Endothelial cell of umbilical vein (primary cell): ENCODE measurements at regions not wholly inside any gene's neighbourhood (a gene's known extent, or its start where the extent isn't known, plus 50 kb on each side); places are given as distances from the start of the nearest gene placed in this dataset.

Experiments used
- BruUV-seq: library from RNA; stranded (reverse); fragments of 400-500 nt; replicated peaks from 2 replicates; lab custom pipeline; 2021; lab: Mats Ljungman, UMichigan
- CTCF ChIA-PET: fragments of 300-600, 350-600 bp; sonication (Branson Sonifier 250); formaldehyde crosslinking; loops from one replicate; lab custom pipeline; 2021; ENCODE audit warnings: antibody characterized with exemption, inconsistent platforms; lab: Charles Lee
- POLR2A ChIA-PET: fragments of 300-600, 350-600 bp; sonication (Branson Sonifier 250); formaldehyde crosslinking; loops from one replicate; lab custom pipeline; 2021; ENCODE audit warnings: antibody characterized with exemption, inconsistent platforms; lab: Charles Lee
- DNase-seq: peaks from one replicate; pipeline ENCODE4 v3.0.0-alpha.2; 2011; ENCODE audit warnings: low read depth, low spot score
- FAIRE-seq: peaks from 2 replicates; lab custom pipeline; 2011; peaks lifted over from hg19 to GRCh38; lab: Jason Lieb, UNC
- H2AFZ ChIP-seq: 2 replicates; pipeline ENCODE4 v1.6.0; 2012; ENCODE audit warnings: low read depth, low read length, control low read depth, inconsistent platforms
- H3K27ac ChIP-seq: 2 replicates; pipeline ENCODE4 v1.5.1; 2011; ENCODE audit warnings: low read depth, mild to moderate bottlenecking, control low read depth, low read length, moderate library complexity; ENCODE audit not compliant: insufficient read depth
- H3K27me3 ChIP-seq, 2 experiments: 2 replicates each; pipeline versions ENCODE4 v1.6.0 to v1.6.1; 2011; ENCODE audit warnings: low read length in 2 of 2, mixed read lengths in 1 of 2; ENCODE audit not compliant: control insufficient read depth in 2 of 2, insufficient read depth in 2 of 2
- H3K36me3 ChIP-seq, 2 experiments: 2 replicates in 1 of 2; 3 replicates in 1 of 2; pipeline ENCODE4 v1.5.1; 2011; ENCODE audit warnings: low read length in 2 of 2, mild to moderate bottlenecking in 1 of 2, moderate library complexity in 1 of 2; ENCODE audit not compliant: control insufficient read depth in 2 of 2, insufficient read depth in 2 of 2; ENCODE audit errors: extremely low read depth in 1 of 2
- H3K4me1 ChIP-seq: 3 replicates; pipeline ENCODE4 v1.5.1; 2011; ENCODE audit warnings: mild to moderate bottlenecking, low read length; ENCODE audit not compliant: control insufficient read depth, insufficient read depth; ENCODE audit errors: extremely low read depth
- H3K4me2 ChIP-seq: 2 replicates; pipeline ENCODE4 v1.6.1; 2011; ENCODE audit warnings: low read length, control low read depth, mixed read lengths; ENCODE audit not compliant: insufficient read depth
- H3K4me3 ChIP-seq, 3 experiments: fragments of 200-600 bp in 1 of 3; sonication (generic), shearing (Covaris generic) in 1 of 3; replicated peaks in 1 of 3; 2 replicates each; pipeline ENCODE4 v1.5.1; 2011 to 2016; ENCODE audit warnings: control low read depth in 3 of 3, low read length in 3 of 3, mild to moderate bottlenecking in 2 of 3, inconsistent platforms in 1 of 3, low read depth in 1 of 3, moderate library complexity in 1 of 3; ENCODE audit not compliant: insufficient read depth in 1 of 3
- H3K79me2 ChIP-seq: 2 replicates; pipeline ENCODE4 v1.6.0; 2012; ENCODE audit warnings: low read length, inconsistent platforms; ENCODE audit not compliant: control insufficient read depth, insufficient read depth
- H3K9ac ChIP-seq: replicated peaks from 2 replicates; pipeline ENCODE3; 2011; ENCODE audit warnings: low read length, control low read depth; ENCODE audit not compliant: insufficient read depth; ENCODE audit errors: extremely low read depth
- H3K9me1 ChIP-seq: replicated peaks from 3 replicates; pipeline ENCODE4 v1.6.0; 2011; ENCODE audit warnings: mild to moderate bottlenecking, low read length; ENCODE audit not compliant: control insufficient read depth, insufficient read depth; ENCODE audit errors: extremely low read depth
- H3K9me3 ChIP-seq: replicated peaks from 2 replicates; pipeline ENCODE4 v1.5.1; 2012; ENCODE audit warnings: low read length, inconsistent platforms; ENCODE audit not compliant: control insufficient read depth, insufficient read depth
- H4K20me1 ChIP-seq: replicated peaks from 2 replicates; pipeline ENCODE3; 2011; ENCODE audit warnings: mild to moderate bottlenecking, low read length; ENCODE audit not compliant: control insufficient read depth, insufficient read depth; ENCODE audit errors: extremely low read depth
- EZH2 ChIP-seq: IDR thresholded peaks from 2 replicates; pipeline ENCODE4 v1.6.1; 2012; ENCODE audit warnings: borderline replicate concordance, low read depth, mild to moderate bottlenecking, moderate library complexity, low read length, inconsistent platforms; ENCODE audit not compliant: severe bottlenecking
- FOS ChIP-seq: IDR thresholded peaks from 2 replicates; pipeline ENCODE4 v1.6.1; 2011; ENCODE audit warnings: mild to moderate bottlenecking, low read length, moderate library complexity, borderline replicate concordance; ENCODE audit not compliant: insufficient read depth
- GATA2 ChIP-seq: IDR thresholded peaks from 2 replicates; pipeline ENCODE4 v1.7.0; 2011; ENCODE audit warnings: low read depth, mild to moderate bottlenecking, moderate library complexity, mixed read lengths, low read length; ENCODE audit not compliant: insufficient read length, insufficient read depth
- JUN ChIP-seq: IDR thresholded peaks from 2 replicates; pipeline ENCODE4 v1.6.1; 2011; ENCODE audit warnings: borderline replicate concordance, low read depth; ENCODE audit not compliant: insufficient read length, insufficient read depth
- MAX ChIP-seq: IDR thresholded peaks from 2 replicates; pipeline ENCODE4 v1.6.1; 2011; ENCODE audit not compliant: insufficient read depth, insufficient read length
- MYC ChIP-seq: IDR thresholded peaks from one replicate; pipeline ENCODE4 v1.6.1; 2011; ENCODE audit warnings: mild to moderate bottlenecking, low read depth, low read length
- POLR2A ChIP-seq: IDR thresholded peaks from 2 replicates; pipeline ENCODE4 v1.6.1; 2012; ENCODE audit warnings: low read depth, mild to moderate bottlenecking, control low read depth, low read length
- POLR2AphosphoS5 ChIP-seq: IDR thresholded peaks from 2 replicates; pipeline ENCODE4 v1.6.1; 2012; ENCODE audit warnings: low read depth, mild to moderate bottlenecking, control low read depth, low read length, moderate library complexity; ENCODE audit not compliant: insufficient read depth
- dilution Hi-C: fragments of 300-500 bp; cut with MboI; formaldehyde crosslinking; loops from one replicate; pipeline ENCODE4 v1.15.0; 2019; ENCODE audit warnings: low sequenced_read_pairs; ENCODE audit not compliant: extremely low pct_ligation_motif_present
- intact Hi-C: fragments of 100-400 bp; cut with micrococcal nuclease; formaldehyde crosslinking; loops from one replicate; pipeline ENCODE4 v1.10.0; 2022
- TF ChIP-seq, protein P1 (sequence below), 2 donors: IDR thresholded peaks; 1 replicate in 1 of 2; 2 replicates in 1 of 2; pipeline ENCODE4 v1.5.1; 2011; ENCODE audit warnings: low read length in 2 of 2, mild to moderate bottlenecking in 2 of 2, moderate library complexity in 2 of 2, control low read depth in 1 of 2, inconsistent platforms in 1 of 2, low read depth in 1 of 2; ENCODE audit not compliant: insufficient read depth in 1 of 2; ENCODE audit errors: extremely low read depth in 1 of 2

DNA sequence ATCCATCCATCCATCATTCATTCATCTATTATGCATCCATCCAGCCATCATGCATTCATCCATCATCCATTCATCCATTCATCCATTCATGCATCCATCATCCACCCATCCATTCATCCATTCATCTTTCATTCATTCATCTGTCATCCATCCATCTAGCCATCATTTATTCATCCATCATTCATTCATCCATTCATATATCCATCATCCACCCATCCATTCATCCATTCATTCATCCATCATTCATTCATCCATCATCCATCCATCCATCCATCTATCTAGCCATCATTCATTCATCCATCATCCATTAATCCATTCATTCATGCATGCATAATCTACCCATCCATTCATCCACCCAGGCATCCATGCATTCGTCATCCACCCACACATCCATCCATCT, 1450.3 kb downstream of the TBC1D22A start:
- Histone ChIP-seq H3K79me2 (no peaks in the 10 kb centered on the region), H3K9me3 (peaks cover 9% of the 10 kb centered on the region), H3K4me2 (no peak overlapping the region), H2AFZ (no peak overlapping the region), H3K27ac (no peak overlapping the region), H3K4me1 (no peaks in the 10 kb centered on the region), H3K27me3 (no peaks in the 10 kb centered on the region), H4K20me1 (no peaks in the 10 kb centered on the region), H3K9me1 (no peaks in the 10 kb centered on the region), H3K9ac (no peak overlapping the region), H3K36me3 (no peaks in the 10 kb centered on the region), H3K4me3 (no peak overlapping the region)
- POLR2A ChIA-PET, result no interaction called here
- CTCF ChIA-PET, result no interaction called here
- no peak for FAIRE-seq
- no peak for DNase-seq
- intact Hi-C loops (no loop called here), dilution Hi-C loops (no loop called here)
- TF ChIP-seq MYC (no peak), FOS (no peak), POLR2AphosphoS5 (no peak)
- TF ChIP-seq, protein P1, sequence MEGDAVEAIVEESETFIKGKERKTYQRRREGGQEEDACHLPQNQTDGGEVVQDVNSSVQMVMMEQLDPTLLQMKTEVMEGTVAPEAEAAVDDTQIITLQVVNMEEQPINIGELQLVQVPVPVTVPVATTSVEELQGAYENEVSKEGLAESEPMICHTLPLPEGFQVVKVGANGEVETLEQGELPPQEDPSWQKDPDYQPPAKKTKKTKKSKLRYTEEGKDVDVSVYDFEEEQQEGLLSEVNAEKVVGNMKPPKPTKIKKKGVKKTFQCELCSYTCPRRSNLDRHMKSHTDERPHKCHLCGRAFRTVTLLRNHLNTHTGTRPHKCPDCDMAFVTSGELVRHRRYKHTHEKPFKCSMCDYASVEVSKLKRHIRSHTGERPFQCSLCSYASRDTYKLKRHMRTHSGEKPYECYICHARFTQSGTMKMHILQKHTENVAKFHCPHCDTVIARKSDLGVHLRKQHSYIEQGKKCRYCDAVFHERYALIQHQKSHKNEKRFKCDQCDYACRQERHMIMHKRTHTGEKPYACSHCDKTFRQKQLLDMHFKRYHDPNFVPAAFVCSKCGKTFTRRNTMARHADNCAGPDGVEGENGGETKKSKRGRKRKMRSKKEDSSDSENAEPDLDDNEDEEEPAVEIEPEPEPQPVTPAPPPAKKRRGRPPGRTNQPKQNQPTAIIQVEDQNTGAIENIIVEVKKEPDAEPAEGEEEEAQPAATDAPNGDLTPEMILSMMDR (IDR thresholded peaks at IDR 0.05; ENCODE audit: extremely low read depth in 1 of 2, insufficient read depth in 1 of 2, low read depth in 1 of 2, low read length in 2 of 2), result no peak
- no TSS peak for BruUV-seq

DNA sequence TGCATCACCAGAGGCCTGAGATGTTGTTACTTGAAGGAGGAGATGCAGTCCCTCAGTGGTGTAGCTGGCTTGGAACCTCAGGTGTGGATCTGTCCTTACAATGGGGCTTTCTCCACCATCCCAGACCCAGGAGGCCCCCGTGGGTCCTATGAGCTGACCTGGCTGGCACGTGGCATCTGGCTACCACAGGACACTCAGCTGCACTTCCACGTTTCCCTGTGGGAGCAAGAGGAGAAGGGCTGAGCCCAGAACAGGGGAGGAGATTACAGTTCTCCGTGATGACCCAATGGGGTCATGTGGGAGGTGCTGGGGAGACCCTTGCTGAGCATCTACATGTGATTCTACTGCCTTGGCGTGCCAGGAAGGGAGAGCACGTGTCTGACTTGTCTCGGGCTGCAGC, 1448.4 kb downstream of the TBC1D22A start:
- ChIA-PET POLR2A (no interaction called here), CTCF (no interaction called here)
- Histone ChIP-seq H3K9ac (no peak overlapping the region), H3K36me3 (no peaks in the 10 kb centered on the region), H3K27ac (no peak overlapping the region), H4K20me1 (no peaks in the 10 kb centered on the region), H3K27me3 (no peaks in the 10 kb centered on the region), H3K9me1 (no peaks in the 10 kb centered on the region), H3K4me3 (no peak overlapping the region), H3K4me1 (no peaks in the 10 kb centered on the region), H2AFZ (no peak overlapping the region), H3K9me3 (peaks cover 8% of the 10 kb centered on the region), H3K79me2 (no peaks in the 10 kb centered on the region), H3K4me2 (no peak overlapping the region)
- intact Hi-C loops (no loop called here), dilution Hi-C loops (no loop called here)
- no peak for DNase-seq
- TF ChIP-seq POLR2A, result no peak
- TF ChIP-seq EZH2, result no peak
- TF ChIP-seq MAX, result no peak
- no peak for TF ChIP-seq POLR2AphosphoS5
- no peak for TF ChIP-seq MYC
- TF ChIP-seq GATA2, result no peak
- no peak for TF ChIP-seq FOS
- TF ChIP-seq, protein P1 (IDR thresholded peaks at IDR 0.05; ENCODE audit: extremely low read depth in 1 of 2, insufficient read depth in 1 of 2, low read depth in 1 of 2, low read length in 2 of 2), result no peak
- TF ChIP-seq JUN, result no peak
- BruUV-seq, result no TSS peak
- no peak for FAIRE-seq
